ENCODE measurements at regions not wholly inside any gene's neighbourhood (a gene's known extent, or its start where the extent isn't known, plus 50 kb on each side); places are given as distances from the start of the nearest gene placed in this dataset.

DNA sequence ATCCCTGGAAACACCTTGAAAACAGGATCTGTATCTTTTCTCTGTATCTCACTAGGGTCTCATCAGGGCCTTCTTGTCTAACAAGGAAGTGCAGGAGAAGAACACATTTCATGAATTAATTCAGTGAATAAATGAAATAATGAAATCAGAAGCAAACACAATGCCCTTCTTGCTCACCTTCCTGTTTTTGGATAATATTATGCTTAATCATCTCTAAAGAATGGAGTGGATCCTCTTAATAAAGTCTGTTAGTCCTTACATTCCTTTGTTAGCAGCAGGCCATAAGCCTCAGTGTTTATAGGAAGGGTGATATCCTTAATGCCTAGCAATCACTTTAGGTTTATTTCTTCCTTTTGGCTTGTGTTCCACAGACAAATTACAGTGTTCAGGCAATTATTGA lies 837.1 kb upstream of the SEMA6A start:
- TF ChIP-seq, protein P1, sequence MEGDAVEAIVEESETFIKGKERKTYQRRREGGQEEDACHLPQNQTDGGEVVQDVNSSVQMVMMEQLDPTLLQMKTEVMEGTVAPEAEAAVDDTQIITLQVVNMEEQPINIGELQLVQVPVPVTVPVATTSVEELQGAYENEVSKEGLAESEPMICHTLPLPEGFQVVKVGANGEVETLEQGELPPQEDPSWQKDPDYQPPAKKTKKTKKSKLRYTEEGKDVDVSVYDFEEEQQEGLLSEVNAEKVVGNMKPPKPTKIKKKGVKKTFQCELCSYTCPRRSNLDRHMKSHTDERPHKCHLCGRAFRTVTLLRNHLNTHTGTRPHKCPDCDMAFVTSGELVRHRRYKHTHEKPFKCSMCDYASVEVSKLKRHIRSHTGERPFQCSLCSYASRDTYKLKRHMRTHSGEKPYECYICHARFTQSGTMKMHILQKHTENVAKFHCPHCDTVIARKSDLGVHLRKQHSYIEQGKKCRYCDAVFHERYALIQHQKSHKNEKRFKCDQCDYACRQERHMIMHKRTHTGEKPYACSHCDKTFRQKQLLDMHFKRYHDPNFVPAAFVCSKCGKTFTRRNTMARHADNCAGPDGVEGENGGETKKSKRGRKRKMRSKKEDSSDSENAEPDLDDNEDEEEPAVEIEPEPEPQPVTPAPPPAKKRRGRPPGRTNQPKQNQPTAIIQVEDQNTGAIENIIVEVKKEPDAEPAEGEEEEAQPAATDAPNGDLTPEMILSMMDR (IDR thresholded peaks at IDR 0.05) = no peak
- TF ChIP-seq POLR2A (IDR thresholded peaks at IDR 0.05) = no peak

Measured in Peyer's patch (tissue), 4 donors.